ENCODE measurements at regions not wholly inside any gene's neighbourhood (a gene's known extent, or its start where the extent isn't known, plus 50 kb on each side); places are given as distances from the start of the nearest gene placed in this dataset.

DNA sequence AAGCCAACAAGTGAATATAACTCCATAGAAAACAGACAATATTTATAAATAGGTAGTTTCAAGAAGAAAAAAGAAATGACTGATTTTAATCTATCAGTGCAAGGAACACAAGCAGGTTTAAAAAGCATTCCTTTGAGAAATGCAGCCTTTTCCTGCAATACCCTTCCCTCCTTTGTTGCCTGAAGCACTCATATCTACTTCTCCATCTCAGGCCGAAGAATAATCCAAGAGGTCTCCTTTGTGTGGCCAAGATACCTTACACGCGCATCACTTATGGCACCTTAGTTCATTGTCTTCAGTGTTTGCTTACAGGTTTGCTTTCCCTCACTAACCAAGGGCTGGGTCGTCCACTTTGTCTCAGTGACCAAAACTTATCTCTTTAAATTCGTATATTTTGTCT, 93.0 kb downstream of the MAIP1 start:
- Histone ChIP-seq H3K4me2 (ENCODE audit: low read length) (no peak overlapping the region), H2AFZ (ENCODE audit: insufficient read depth, low read length, poor library complexity) (no peak overlapping the region), H4K12ac (ENCODE audit: low read depth, low read length) (no peak overlapping the region), H3K27ac (ENCODE audit: low read depth, low read length) (no peak overlapping the region), H2BK120ac (ENCODE audit: insufficient read depth, low read length, poor library complexity) (no peak overlapping the region), H4K91ac (ENCODE audit: low read depth, low read length) (no peak overlapping the region), H3K9me3 (ENCODE audit: insufficient read depth, low read depth, low read length) (peaks cover 8% of the 10 kb centered on the region), H3K27me3 (ENCODE audit: insufficient read depth, low read length) (no peaks in the 10 kb centered on the region), H3K14ac (ENCODE audit: low read length) (no peak overlapping the region), H4K8ac (ENCODE audit: low read depth, low read length) (no peak overlapping the region), H3K4me1 (ENCODE audit: control insufficient read depth in 1 of 2, insufficient read depth in 2 of 2, low read length in 2 of 2) (no peaks in the 10 kb centered on the region), H3K23ac (ENCODE audit: low read length) (no peak overlapping the region), H3K36me3 (ENCODE audit: control insufficient read depth in 1 of 2, insufficient read depth in 2 of 2, low read length in 2 of 2) (no peaks in the 10 kb centered on the region), H2AK5ac (ENCODE audit: low read length) (no peak overlapping the region), H2BK5ac (ENCODE audit: low read depth, low read length, poor library complexity) (no peak overlapping the region), H3K18ac (ENCODE audit: low read length) (no peak overlapping the region), H3K4ac (ENCODE audit: low read depth, low read length) (no peak overlapping the region), H3K4me3 (ENCODE audit: low read depth, low read length) (no peak overlapping the region), H2BK12ac (ENCODE audit: low read length) (no peak overlapping the region), H3K79me2 (ENCODE audit: control insufficient read depth, insufficient read depth, low read length, poor library complexity) (no peaks in the 10 kb centered on the region), H3K79me1 (ENCODE audit: low read length) (no peaks in the 10 kb centered on the region), H3K9ac (ENCODE audit: low read length) (no peak overlapping the region)
- no CpG with 5 or more reads among the region's 5 CpGs for WGBS (ENCODE audit: extremely low coverage, insufficient coverage, insufficient read length)
- DNase-seq, result peak; percentile 21 to 66

DNA sequence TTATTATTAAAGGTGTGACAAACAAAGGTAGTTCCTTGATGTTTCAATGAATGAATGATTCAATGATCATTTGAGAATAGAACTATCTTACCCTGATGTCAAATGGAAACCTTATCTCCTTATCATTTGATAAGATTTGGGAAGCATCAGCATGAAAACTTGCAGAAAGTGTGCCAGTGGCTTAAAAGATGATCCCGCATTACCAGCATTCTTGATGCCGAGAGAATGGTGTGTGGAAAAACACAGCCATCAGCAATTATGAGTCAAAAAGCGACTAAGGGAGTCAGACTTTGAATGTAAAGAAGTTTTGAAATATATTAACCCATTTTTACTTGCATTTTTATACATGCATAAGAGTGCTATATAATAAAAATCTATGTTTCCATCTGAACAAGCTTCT, 93.7 kb downstream of the MAIP1 start:
- no peaks in the 10 kb centered on the region for H3K79me2 ChIP-seq (ENCODE audit: control insufficient read depth, insufficient read depth, low read length, poor library complexity)
- no peaks in the 10 kb centered on the region for H3K79me1 ChIP-seq (ENCODE audit: low read length)
- H3K4me3 ChIP-seq (ENCODE audit: low read depth, low read length), result no peak overlapping the region
- H3K27ac ChIP-seq (ENCODE audit: low read depth, low read length), result no peak overlapping the region
- no peak overlapping the region for H2AK5ac ChIP-seq (ENCODE audit: low read length)
- no peak overlapping the region for H2BK120ac ChIP-seq (ENCODE audit: insufficient read depth, low read length, poor library complexity)
- peaks cover 8% of the 10 kb centered on the region for H3K9me3 ChIP-seq (ENCODE audit: insufficient read depth, low read depth, low read length)
- no peaks in the 10 kb centered on the region for H3K4me1 ChIP-seq (ENCODE audit: control insufficient read depth in 1 of 2, insufficient read depth in 2 of 2, low read length in 2 of 2)
- no peaks in the 10 kb centered on the region for H3K27me3 ChIP-seq (ENCODE audit: insufficient read depth, low read length)
- H3K36me3 ChIP-seq (ENCODE audit: control insufficient read depth in 1 of 2, insufficient read depth in 2 of 2, low read length in 2 of 2), result no peaks in the 10 kb centered on the region
- no peak overlapping the region for H3K18ac ChIP-seq (ENCODE audit: low read length)
- H2BK5ac ChIP-seq (ENCODE audit: low read depth, low read length, poor library complexity), result no peak overlapping the region
- no peak overlapping the region for H3K9ac ChIP-seq (ENCODE audit: low read length)
- no peak overlapping the region for H3K4ac ChIP-seq (ENCODE audit: low read depth, low read length)
- H2BK12ac ChIP-seq (ENCODE audit: low read length), result no peak overlapping the region
- peak; percentile 53 to 83 for DNase-seq
- H3K14ac ChIP-seq (ENCODE audit: low read length), result no peak overlapping the region
- no peak overlapping the region for H3K23ac ChIP-seq (ENCODE audit: low read length)
- H2AFZ ChIP-seq (ENCODE audit: insufficient read depth, low read length, poor library complexity), result no peak overlapping the region
- H4K8ac ChIP-seq (ENCODE audit: low read depth, low read length), result no peak overlapping the region
- no peak overlapping the region for H4K12ac ChIP-seq (ENCODE audit: low read depth, low read length)
- WGBS (ENCODE audit: extremely low coverage, insufficient coverage, insufficient read length), result no CpG with 5 or more reads among the region's 3 CpGs
- H4K91ac ChIP-seq (ENCODE audit: low read depth, low read length), result no peak overlapping the region
- no peak overlapping the region for H3K4me2 ChIP-seq (ENCODE audit: low read length)

DNA sequence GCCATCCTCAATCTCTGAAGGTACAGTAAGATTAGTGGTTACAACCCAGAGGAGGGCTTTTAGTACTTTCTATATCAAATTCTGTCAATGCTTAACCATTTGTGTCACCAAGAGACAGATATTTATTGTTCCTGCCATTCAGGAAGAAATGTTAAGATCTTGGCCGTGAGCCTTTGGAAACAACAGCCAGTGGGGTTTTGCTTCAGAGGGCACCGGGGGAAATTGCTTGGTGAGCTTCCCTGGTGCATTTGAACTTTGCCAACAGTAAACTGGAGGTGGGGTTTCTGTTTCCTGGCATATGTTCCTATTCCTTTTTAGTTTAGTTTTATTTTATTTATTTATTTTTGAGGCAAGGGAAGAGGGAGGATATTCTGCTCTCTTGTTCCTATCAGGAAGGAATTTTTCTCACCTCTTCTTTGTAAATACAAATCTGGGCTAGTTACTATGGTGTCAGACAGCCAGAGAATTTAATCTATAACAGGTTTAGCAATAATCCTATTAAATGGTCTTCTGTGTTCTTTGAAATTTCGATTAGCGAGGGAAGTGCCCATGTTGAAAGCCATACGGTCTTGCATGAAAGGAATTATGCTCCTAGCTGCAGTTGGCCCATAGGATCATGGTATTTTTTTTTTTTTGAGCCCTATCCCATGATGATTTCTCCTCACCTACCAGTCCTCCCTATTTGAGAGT, 95.7 kb downstream of the MAIP1 start:
- no peak overlapping the region for H3K9ac ChIP-seq (ENCODE audit: low read length)
- H3K9me3 ChIP-seq (ENCODE audit: insufficient read depth, low read depth, low read length), result peaks cover 3% of the 10 kb centered on the region
- no peak overlapping the region for H3K14ac ChIP-seq (ENCODE audit: low read length)
- H2AFZ ChIP-seq (ENCODE audit: insufficient read depth, low read length, poor library complexity), result no peak overlapping the region
- DNase-seq, result no peak
- H3K4me2 ChIP-seq (ENCODE audit: low read length), result no peak overlapping the region
- H3K36me3 ChIP-seq (ENCODE audit: control insufficient read depth in 1 of 2, insufficient read depth in 2 of 2, low read length in 2 of 2), result no peaks in the 10 kb centered on the region
- H2BK120ac ChIP-seq (ENCODE audit: insufficient read depth, low read length, poor library complexity), result no peak overlapping the region
- H3K4me3 ChIP-seq (ENCODE audit: low read depth, low read length), result no peak overlapping the region
- H3K27ac ChIP-seq (ENCODE audit: low read depth, low read length), result no peak overlapping the region
- H3K4ac ChIP-seq (ENCODE audit: low read depth, low read length), result no peak overlapping the region
- H4K12ac ChIP-seq (ENCODE audit: low read depth, low read length), result no peak overlapping the region
- peaks cover 0 to 4% of the 10 kb centered on the region in 2 experiments for H3K4me1 ChIP-seq (ENCODE audit: control insufficient read depth in 1 of 2, insufficient read depth in 2 of 2, low read length in 2 of 2)
- no peaks in the 10 kb centered on the region for H3K79me2 ChIP-seq (ENCODE audit: control insufficient read depth, insufficient read depth, low read length, poor library complexity)
- no peak overlapping the region for H4K91ac ChIP-seq (ENCODE audit: low read depth, low read length)
- no peak overlapping the region for H2AK5ac ChIP-seq (ENCODE audit: low read length)
- peaks cover 3% of the 10 kb centered on the region for H3K79me1 ChIP-seq (ENCODE audit: low read length)
- no peak overlapping the region for H2BK5ac ChIP-seq (ENCODE audit: low read depth, low read length, poor library complexity)
- H2BK12ac ChIP-seq (ENCODE audit: low read length), result no peak overlapping the region
- no peak overlapping the region for H3K23ac ChIP-seq (ENCODE audit: low read length)
- no peak overlapping the region for H3K18ac ChIP-seq (ENCODE audit: low read length)
- H3K27me3 ChIP-seq (ENCODE audit: insufficient read depth, low read length), result no peaks in the 10 kb centered on the region
- no CpG with 5 or more reads among the region's 5 CpGs for WGBS (ENCODE audit: extremely low coverage, insufficient coverage, insufficient read length)
- no peak overlapping the region for H4K8ac ChIP-seq (ENCODE audit: low read depth, low read length)

DNA sequence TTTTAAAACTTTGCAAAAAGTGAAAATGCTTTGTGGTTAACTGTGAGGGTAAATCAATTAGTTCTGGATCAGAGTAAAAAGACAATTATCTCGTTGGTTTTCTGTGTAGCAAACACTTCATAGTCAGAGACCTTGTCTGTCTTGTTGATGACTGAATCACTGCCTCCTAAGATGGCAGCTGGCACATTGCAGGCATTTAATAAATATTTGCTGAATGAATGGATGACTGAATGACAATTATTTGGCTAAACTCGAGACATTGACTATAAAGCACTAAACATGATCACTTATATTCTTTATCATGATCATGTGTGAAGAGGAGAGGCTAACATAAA, 96.2 kb downstream of the MAIP1 start:
- no peak overlapping the region for H3K4ac ChIP-seq (ENCODE audit: low read depth, low read length)
- H2BK5ac ChIP-seq (ENCODE audit: low read depth, low read length, poor library complexity), result no peak overlapping the region
- H3K27ac ChIP-seq (ENCODE audit: low read depth, low read length), result no peak overlapping the region
- H3K4me1 ChIP-seq (ENCODE audit: control insufficient read depth in 1 of 2, insufficient read depth in 2 of 2, low read length in 2 of 2), result peaks cover 0 to 4% of the 10 kb centered on the region in 2 experiments
- no peak overlapping the region for H3K18ac ChIP-seq (ENCODE audit: low read length)
- H3K14ac ChIP-seq (ENCODE audit: low read length), result no peak overlapping the region
- no peaks in the 10 kb centered on the region for H3K27me3 ChIP-seq (ENCODE audit: insufficient read depth, low read length)
- no peak overlapping the region for H4K12ac ChIP-seq (ENCODE audit: low read depth, low read length)
- H3K9me3 ChIP-seq (ENCODE audit: insufficient read depth, low read depth, low read length), result peaks cover 4% of the 10 kb centered on the region
- H2BK12ac ChIP-seq (ENCODE audit: low read length), result no peak overlapping the region
- no peaks in the 10 kb centered on the region for H3K79me2 ChIP-seq (ENCODE audit: control insufficient read depth, insufficient read depth, low read length, poor library complexity)
- no CpG with 5 or more reads among the region's 2 CpGs for WGBS (ENCODE audit: extremely low coverage, insufficient coverage, insufficient read length)
- peaks cover 3% of the 10 kb centered on the region for H3K79me1 ChIP-seq (ENCODE audit: low read length)
- H4K8ac ChIP-seq (ENCODE audit: low read depth, low read length), result no peak overlapping the region
- DNase-seq, result peak in 1 of 2 donors; percentile 18
- no peak overlapping the region for H3K9ac ChIP-seq (ENCODE audit: low read length)
- no peak overlapping the region for H3K4me2 ChIP-seq (ENCODE audit: low read length)
- H3K4me3 ChIP-seq (ENCODE audit: low read depth, low read length), result no peak overlapping the region
- no peak overlapping the region for H2AFZ ChIP-seq (ENCODE audit: insufficient read depth, low read length, poor library complexity)
- no peak overlapping the region for H4K91ac ChIP-seq (ENCODE audit: low read depth, low read length)
- no peak overlapping the region for H2AK5ac ChIP-seq (ENCODE audit: low read length)
- no peaks in the 10 kb centered on the region for H3K36me3 ChIP-seq (ENCODE audit: control insufficient read depth in 1 of 2, insufficient read depth in 2 of 2, low read length in 2 of 2)
- no peak overlapping the region for H2BK120ac ChIP-seq (ENCODE audit: insufficient read depth, low read length, poor library complexity)
- H3K23ac ChIP-seq (ENCODE audit: low read length), result no peak overlapping the region
